ENCODE measurements at regions not wholly inside any gene's neighbourhood (a gene's known extent, or its start where the extent isn't known, plus 50 kb on each side); places are given as distances from the start of the nearest gene placed in this dataset.

- Histone ChIP-seq H3K27me3 (ENCODE audit: control insufficient read depth, insufficient read depth, low read length) (peaks cover 5% of the 10 kb centered on the region), H3K4me3 (ENCODE audit: low read depth, low read length) (no peak overlapping the region), H3K36me3 (ENCODE audit: control insufficient read depth, insufficient read depth, low read length) (no peaks in the 10 kb centered on the region)
- CTCF ChIA-PET, result no interaction called here
- POLR2A ChIA-PET, result no interaction called here
- DNase-seq (ENCODE audit: low read depth), result no peak
- TF ChIP-seq CTCF (IDR thresholded peaks at IDR 0.05; ENCODE audit: insufficient read depth, low read depth, low read length), result no peak
These were observed 81.8 kb upstream of the SPACA1 start for GRCh38 chr6:87965806-87966205.

- POLR2A ChIA-PET, result no interaction called here
- DNase-seq (ENCODE audit: low read depth), result no peak
- Histone ChIP-seq H3K36me3 (ENCODE audit: control insufficient read depth, insufficient read depth, low read length) (no peaks in the 10 kb centered on the region), H3K4me3 (ENCODE audit: low read depth, low read length) (no peak overlapping the region), H3K27me3 (ENCODE audit: control insufficient read depth, insufficient read depth, low read length) (no peaks in the 10 kb centered on the region)
- CTCF ChIA-PET, result interaction anchor here (0.9 kb wide), 1 partner anchor 30 kb away, joined by 3 read pairs; no protein-coding TSS in a partner anchor
- TF ChIP-seq CTCF (IDR thresholded peaks at IDR 0.05; ENCODE audit: insufficient read depth, low read depth, low read length), result no peak
These were observed 88.6 kb upstream of the SPACA1 start for GRCh38 chr6:87959083-87959482.

- Histone ChIP-seq H3K4me3 (ENCODE audit: low read depth, low read length) (no peak overlapping the region), H3K27me3 (ENCODE audit: control insufficient read depth, insufficient read depth, low read length) (no peaks in the 10 kb centered on the region), H3K36me3 (ENCODE audit: control insufficient read depth, insufficient read depth, low read length) (no peaks in the 10 kb centered on the region)
- DNase-seq (ENCODE audit: low read depth), result no peak
- no peak for TF ChIP-seq CTCF (IDR thresholded peaks at IDR 0.05; ENCODE audit: insufficient read depth, low read depth, low read length)
- CTCF ChIA-PET, result no interaction called here
- POLR2A ChIA-PET, result no interaction called here
These were observed 95.9 kb upstream of the SPACA1 start for GRCh38 chr6:87951751-87952150.

GRCh38 chr6:87950614-87951013, 97.0 kb upstream of the SPACA1 start:
- no peak for DNase-seq (ENCODE audit: low read depth)
- H3K4me3 ChIP-seq (ENCODE audit: low read depth, low read length), result no peak overlapping the region
- no peaks in the 10 kb centered on the region for H3K27me3 ChIP-seq (ENCODE audit: control insufficient read depth, insufficient read depth, low read length)
- ChIA-PET POLR2A (no interaction called here), CTCF (no interaction called here)
- H3K36me3 ChIP-seq (ENCODE audit: control insufficient read depth, insufficient read depth, low read length), result no peaks in the 10 kb centered on the region
- TF ChIP-seq CTCF (IDR thresholded peaks at IDR 0.05; ENCODE audit: insufficient read depth, low read depth, low read length), result no peak

- no peak for DNase-seq (ENCODE audit: low read depth)
- no peak overlapping the region for H3K4me3 ChIP-seq (ENCODE audit: low read depth, low read length)
- POLR2A ChIA-PET, result no interaction called here
- no peaks in the 10 kb centered on the region for H3K27me3 ChIP-seq (ENCODE audit: control insufficient read depth, insufficient read depth, low read length)
- CTCF ChIA-PET, result no interaction called here
- TF ChIP-seq CTCF (IDR thresholded peaks at IDR 0.05; ENCODE audit: insufficient read depth, low read depth, low read length), result no peak
- no peaks in the 10 kb centered on the region for H3K36me3 ChIP-seq (ENCODE audit: control insufficient read depth, insufficient read depth, low read length)
These were observed 98.4 kb upstream of the SPACA1 start for GRCh38 chr6:87949194-87949593.
